ENCODE measurements at regions not wholly inside any gene's neighbourhood (a gene's known extent, or its start where the extent isn't known, plus 50 kb on each side); places are given as distances from the start of the nearest gene placed in this dataset.

- DNase-seq, result no peak
- no peaks in the 10 kb centered on the region for H3K36me3 ChIP-seq
- no peaks in the 10 kb centered on the region for H3K27me3 ChIP-seq
- H3K4me3 ChIP-seq (replicated peaks in 1 of 3), result no peak overlapping the region
- no peaks in the 10 kb centered on the region for H3K9me3 ChIP-seq
- TF ChIP-seq POLR2A (IDR thresholded peaks at IDR 0.05), result no peak
- no peak for TF ChIP-seq CTCF (IDR thresholded peaks at IDR 0.05)
- intact Hi-C loops (cut with DNase I), result no loop called here
- no peak overlapping the region for H3K27ac ChIP-seq
- no peaks in the 10 kb centered on the region for H3K4me1 ChIP-seq
These were observed 144.2 kb upstream of the PKDCC start for GRCh38 chr2:41903474-41904135.

- Histone ChIP-seq H3K4me3 (replicated peaks in 1 of 3) (no peak overlapping the region), H3K4me1 (no peaks in the 10 kb centered on the region), H3K27ac (no peak overlapping the region), H3K27me3 (no peaks in the 10 kb centered on the region), H3K9me3 (no peaks in the 10 kb centered on the region), H3K36me3 (no peaks in the 10 kb centered on the region)
- 86 to 92% methylated on average over 2 of the region's 2 CpGs for WGBS, 2 donors
- no peak for DNase-seq
- TF ChIP-seq CTCF (IDR thresholded peaks at IDR 0.05), result no peak
- no peak for TF ChIP-seq POLR2A (IDR thresholded peaks at IDR 0.05)
- intact Hi-C loops (cut with DNase I), result no loop called here
These were observed 143.4 kb upstream of the PKDCC start for GRCh38 chr2:41904459-41904858.

- Histone ChIP-seq H3K36me3 (no peaks in the 10 kb centered on the region), H3K27ac (no peak overlapping the region), H3K4me1 (no peaks in the 10 kb centered on the region), H3K27me3 (no peaks in the 10 kb centered on the region), H3K4me3 (replicated peaks in 1 of 3) (no peak overlapping the region), H3K9me3 (no peaks in the 10 kb centered on the region)
- no peak for TF ChIP-seq POLR2A (IDR thresholded peaks at IDR 0.05)
- TF ChIP-seq CTCF (IDR thresholded peaks at IDR 0.05), result no peak
- WGBS, 2 donors, result 76 to 78% methylated on average over 7 of the region's 7 CpGs
- no peak for DNase-seq
- intact Hi-C loops (cut with DNase I), result no loop called here
These were observed 142.1 kb upstream of the PKDCC start for GRCh38 chr2:41905597-41906337.

- Histone ChIP-seq H3K36me3 (no peaks in the 10 kb centered on the region), H3K27me3 (no peaks in the 10 kb centered on the region), H3K9me3 (no peaks in the 10 kb centered on the region), H3K4me1 (no peaks in the 10 kb centered on the region), H3K27ac (no peak overlapping the region), H3K4me3 (replicated peaks in 1 of 3) (no peak overlapping the region)
- WGBS, 2 donors, result 47 to 48% methylated on average over 4 of the region's 4 CpGs
- TF ChIP-seq CTCF (IDR thresholded peaks at IDR 0.05), result no peak
- no peak for TF ChIP-seq POLR2A (IDR thresholded peaks at IDR 0.05)
- intact Hi-C loops (cut with DNase I), result no loop called here
- no peak for DNase-seq
These were observed 141.5 kb upstream of the PKDCC start for GRCh38 chr2:41906338-41906725.

- Histone ChIP-seq H3K27ac (no peak overlapping the region), H3K27me3 (no peaks in the 10 kb centered on the region), H3K9me3 (no peaks in the 10 kb centered on the region), H3K36me3 (no peaks in the 10 kb centered on the region), H3K4me3 (replicated peaks in 1 of 3) (no peak overlapping the region), H3K4me1 (no peaks in the 10 kb centered on the region)
- 94 to 97% methylated on average over 6 of the region's 6 CpGs for WGBS, 2 donors
- DNase-seq, result no peak
- TF ChIP-seq POLR2A (IDR thresholded peaks at IDR 0.05) (no peak), CTCF (IDR thresholded peaks at IDR 0.05) (no peak)
- intact Hi-C loops (cut with DNase I), result no loop called here
These were observed 140.7 kb upstream of the PKDCC start for GRCh38 chr2:41907141-41907540.

Measured in thyroid gland (tissue), 4 donors.